GM12891 (cell line): ENCODE measurements at regions not wholly inside any gene's neighbourhood (a gene's known extent, or its start where the extent isn't known, plus 50 kb on each side); places are given as distances from the start of the nearest gene placed in this dataset.

Experiments used
- POLR2A ChIP-seq: IDR thresholded peaks from 2 replicates; pipeline ENCODE4 v1.6.1; 2011; ENCODE audit warnings: low read depth, low read length, control low read depth
- POLR2AphosphoS5 ChIP-seq: IDR thresholded peaks from 2 replicates; pipeline ENCODE4 v1.6.1; 2011; ENCODE audit warnings: low read depth, low read length, control low read depth

- TF ChIP-seq POLR2AphosphoS5 (no peak), POLR2A (no peak)
Observed at GRCh38 chr6:49025273-49026240, 437.5 kb downstream of the MMUT start.
